ENCODE measurements at regions not wholly inside any gene's neighbourhood (a gene's known extent, or its start where the extent isn't known, plus 50 kb on each side); places are given as distances from the start of the nearest gene placed in this dataset.

GRCh38 chr21:43348801-43349261 lies 78.1 kb downstream of the SIK1 start:
- TF ChIP-seq CTCF (IDR thresholded peaks at IDR 0.05): no peak
- no peak for TF ChIP-seq POLR2A (IDR thresholded peaks at IDR 0.05)
